ENCODE measurements at regions not wholly inside any gene's neighbourhood (a gene's known extent, or its start where the extent isn't known, plus 50 kb on each side); places are given as distances from the start of the nearest gene placed in this dataset.
A peak's percentile ranks its signal among the peaks of the same experiment; 100 is the strongest.

- TF ChIP-seq, protein P1, sequence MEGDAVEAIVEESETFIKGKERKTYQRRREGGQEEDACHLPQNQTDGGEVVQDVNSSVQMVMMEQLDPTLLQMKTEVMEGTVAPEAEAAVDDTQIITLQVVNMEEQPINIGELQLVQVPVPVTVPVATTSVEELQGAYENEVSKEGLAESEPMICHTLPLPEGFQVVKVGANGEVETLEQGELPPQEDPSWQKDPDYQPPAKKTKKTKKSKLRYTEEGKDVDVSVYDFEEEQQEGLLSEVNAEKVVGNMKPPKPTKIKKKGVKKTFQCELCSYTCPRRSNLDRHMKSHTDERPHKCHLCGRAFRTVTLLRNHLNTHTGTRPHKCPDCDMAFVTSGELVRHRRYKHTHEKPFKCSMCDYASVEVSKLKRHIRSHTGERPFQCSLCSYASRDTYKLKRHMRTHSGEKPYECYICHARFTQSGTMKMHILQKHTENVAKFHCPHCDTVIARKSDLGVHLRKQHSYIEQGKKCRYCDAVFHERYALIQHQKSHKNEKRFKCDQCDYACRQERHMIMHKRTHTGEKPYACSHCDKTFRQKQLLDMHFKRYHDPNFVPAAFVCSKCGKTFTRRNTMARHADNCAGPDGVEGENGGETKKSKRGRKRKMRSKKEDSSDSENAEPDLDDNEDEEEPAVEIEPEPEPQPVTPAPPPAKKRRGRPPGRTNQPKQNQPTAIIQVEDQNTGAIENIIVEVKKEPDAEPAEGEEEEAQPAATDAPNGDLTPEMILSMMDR (IDR thresholded peaks at IDR 0.05; ENCODE audit: low read depth, low read length) = no peak
- no peak overlapping the region for H3K27ac ChIP-seq
- no peak for DNase-seq
- H3K4me3 ChIP-seq (ENCODE audit: low read depth, low read length) = no peak overlapping the region
- no peaks in the 10 kb centered on the region for H3K9me3 ChIP-seq (ENCODE audit: severe bottlenecking)
- no peaks in the 10 kb centered on the region for H3K36me3 ChIP-seq
- no peaks in the 10 kb centered on the region for H3K27me3 ChIP-seq (ENCODE audit: insufficient read depth, low read depth, severe bottlenecking)
Observed at GRCh38 chr6:55969526-55969925, 94.1 kb upstream of the BMP5 start.

DNA sequence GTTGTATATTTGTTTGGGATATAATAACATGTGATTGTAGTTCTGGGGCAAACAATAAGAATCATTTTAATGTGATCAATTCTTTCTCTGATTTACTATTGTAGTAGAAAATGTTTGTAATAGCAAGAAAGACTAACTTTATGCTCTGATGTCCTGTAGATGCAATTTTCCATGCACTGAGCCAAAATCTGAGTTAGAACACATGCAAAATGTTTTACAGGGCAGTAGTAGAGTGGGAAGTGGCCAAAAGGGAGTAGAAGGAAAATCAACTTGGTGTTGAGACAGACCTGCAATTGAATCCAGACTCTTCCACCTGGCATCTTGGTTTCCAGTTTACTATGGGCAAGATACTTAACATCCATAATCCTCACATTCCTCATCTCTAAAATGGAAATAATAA, 93.5 kb upstream of the BMP5 start:
- Histone ChIP-seq H3K27ac (no peak overlapping the region), H3K9me3 (ENCODE audit: severe bottlenecking) (no peaks in the 10 kb centered on the region), H3K36me3 (no peaks in the 10 kb centered on the region), H3K4me3 (ENCODE audit: low read depth, low read length) (no peak overlapping the region), H3K27me3 (ENCODE audit: insufficient read depth, low read depth, severe bottlenecking) (no peaks in the 10 kb centered on the region)
- no peak for DNase-seq
- TF ChIP-seq, protein P1 (IDR thresholded peaks at IDR 0.05; ENCODE audit: low read depth, low read length) = no peak

- no peaks in the 10 kb centered on the region for H3K27me3 ChIP-seq (ENCODE audit: insufficient read depth, low read depth, severe bottlenecking)
- no peak overlapping the region for H3K4me3 ChIP-seq (ENCODE audit: low read depth, low read length)
- DNase-seq = no peak
- no peak overlapping the region for H3K27ac ChIP-seq
- no peaks in the 10 kb centered on the region for H3K9me3 ChIP-seq (ENCODE audit: severe bottlenecking)
- TF ChIP-seq, protein P1 (IDR thresholded peaks at IDR 0.05; ENCODE audit: low read depth, low read length) = no peak
- H3K36me3 ChIP-seq = no peaks in the 10 kb centered on the region
Observed at GRCh38 chr6:55964136-55964535, 88.7 kb upstream of the BMP5 start.

DNA sequence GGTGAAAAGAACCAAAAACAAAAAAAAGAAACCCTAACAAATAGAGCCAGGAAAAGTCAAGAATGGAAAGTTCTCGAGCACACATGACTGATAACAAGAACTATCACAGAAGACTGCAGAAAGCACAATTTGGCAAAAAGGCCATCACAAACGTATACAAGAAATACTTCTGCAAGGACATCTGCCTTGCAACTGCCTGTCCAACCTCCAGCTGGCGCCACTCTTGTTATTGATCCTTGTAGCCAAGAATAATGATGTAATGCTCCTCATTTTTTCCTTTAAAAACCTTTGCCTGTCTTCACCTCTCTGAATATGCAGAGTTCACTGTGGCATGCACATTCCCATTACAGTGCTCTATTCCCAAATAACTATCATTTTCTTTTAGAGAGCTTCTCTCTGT, 87.9 kb upstream of the BMP5 start:
- peak; percentile 28 for DNase-seq
- Histone ChIP-seq H3K4me3 (ENCODE audit: low read depth, low read length) (no peak overlapping the region), H3K27me3 (ENCODE audit: insufficient read depth, low read depth, severe bottlenecking) (no peaks in the 10 kb centered on the region), H3K27ac (no peak overlapping the region), H3K36me3 (no peaks in the 10 kb centered on the region), H3K9me3 (ENCODE audit: severe bottlenecking) (no peaks in the 10 kb centered on the region)
- TF ChIP-seq, protein P1 (IDR thresholded peaks at IDR 0.05; ENCODE audit: low read depth, low read length) = peak; percentile 67

- TF ChIP-seq, protein P1 (IDR thresholded peaks at IDR 0.05; ENCODE audit: low read depth, low read length) = no peak
Observed at GRCh38 chr6:55960344-55960743, 85.0 kb upstream of the BMP5 start.

GRCh38 chr6:55958790-55959189, 83.4 kb upstream of the BMP5 start:
- Histone ChIP-seq H3K9me3 (ENCODE audit: severe bottlenecking) (no peaks in the 10 kb centered on the region), H3K27me3 (ENCODE audit: insufficient read depth, low read depth, severe bottlenecking) (no peaks in the 10 kb centered on the region), H3K4me3 (ENCODE audit: low read depth, low read length) (no peak overlapping the region), H3K36me3 (no peaks in the 10 kb centered on the region), H3K27ac (no peak overlapping the region)
- no peak for DNase-seq
- TF ChIP-seq, protein P1 (IDR thresholded peaks at IDR 0.05; ENCODE audit: low read depth, low read length) = no peak

More at GRCh38 chr6:55960344-55960743, 85.0 kb upstream of the BMP5 start:
- Histone ChIP-seq H3K4me3 (ENCODE audit: low read depth, low read length) (no peak overlapping the region), H3K36me3 (no peaks in the 10 kb centered on the region), H3K9me3 (ENCODE audit: severe bottlenecking) (no peaks in the 10 kb centered on the region), H3K27me3 (ENCODE audit: insufficient read depth, low read depth, severe bottlenecking) (no peaks in the 10 kb centered on the region), H3K27ac (no peak overlapping the region)
- DNase-seq = no peak

All from WERI-Rb-1 (cell line).